ENCODE measurements at regions not wholly inside any gene's neighbourhood (a gene's known extent, or its start where the extent isn't known, plus 50 kb on each side); places are given as distances from the start of the nearest gene placed in this dataset.

- no peak for TF ChIP-seq CTCF (CRISPR knock-in tag; IDR thresholded peaks at IDR 0.05)
- TF ChIP-seq ZNF639 (CRISPR knock-in tag; conservative IDR thresholded peaks at IDR 0.05), result no peak
- TF ChIP-seq HHEX (CRISPR knock-in tag; IDR thresholded peaks at IDR 0.05), result no peak
- no peak for TF ChIP-seq ZNF331 (CRISPR knock-in tag; IDR thresholded peaks at IDR 0.05)
- TF ChIP-seq MIER2 (CRISPR knock-in tag; IDR thresholded peaks at IDR 0.05), result no peak
- no peak for TF ChIP-seq MYC (CRISPR knock-in tag; IDR thresholded peaks at IDR 0.05; ENCODE audit: borderline replicate concordance)
Measured at GRCh38 chr1:22286491-22286890, 143.6 kb upstream of the WNT4 start.

Measured in HepG2 (cell line).